ENCODE measurements at regions not wholly inside any gene's neighbourhood (a gene's known extent, or its start where the extent isn't known, plus 50 kb on each side); places are given as distances from the start of the nearest gene placed in this dataset.

DNA sequence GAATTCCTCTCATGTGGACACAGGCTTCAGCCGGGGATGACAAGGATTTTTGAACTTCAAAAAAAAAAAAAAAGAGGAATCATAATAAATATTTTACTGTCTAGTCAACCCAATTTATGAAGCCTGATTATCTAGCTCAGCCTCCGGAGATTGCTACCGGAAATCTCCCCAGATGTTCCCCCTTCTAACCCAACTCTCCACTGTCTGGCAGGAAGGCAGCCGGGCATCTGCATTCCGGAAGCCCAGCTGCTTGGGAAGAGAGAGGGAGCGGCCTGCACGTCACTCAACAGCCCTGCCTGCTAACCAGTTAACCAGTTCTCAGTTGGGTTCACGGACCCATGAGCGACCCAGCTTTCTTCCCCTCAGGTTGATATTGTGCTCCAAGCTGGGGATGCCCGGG, 87.2 kb upstream of the POU3F3 start:
- no peak for DNase-seq (ENCODE audit: low spot score)

DNA sequence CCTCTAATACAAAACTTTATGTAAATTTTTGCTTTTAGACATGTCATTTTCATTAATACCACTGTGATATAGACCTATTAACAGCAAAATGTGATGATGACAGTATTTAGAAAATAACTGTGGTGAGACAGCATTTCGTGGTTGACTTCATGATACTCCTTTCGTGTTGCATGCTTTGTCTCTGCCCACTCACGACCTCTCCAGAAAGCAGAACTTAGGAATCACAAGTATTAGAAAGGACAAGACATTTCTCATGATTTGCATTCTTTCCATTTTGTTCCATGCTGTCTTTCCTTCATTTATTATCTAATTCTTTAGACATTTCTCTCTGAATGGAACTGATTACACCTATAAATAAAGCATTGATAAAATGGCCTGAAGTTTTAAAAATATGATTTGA, 85.2 kb upstream of the POU3F3 start:
- no peak for DNase-seq (ENCODE audit: low spot score)

GRCh38 chr2:104769096-104769495, 84.8 kb upstream of the POU3F3 start:
- DNase-seq (ENCODE audit: low spot score): no peak

- no peak for DNase-seq (ENCODE audit: low spot score)
Observed at GRCh38 chr2:104772996-104773395, 80.9 kb upstream of the POU3F3 start.

DNA sequence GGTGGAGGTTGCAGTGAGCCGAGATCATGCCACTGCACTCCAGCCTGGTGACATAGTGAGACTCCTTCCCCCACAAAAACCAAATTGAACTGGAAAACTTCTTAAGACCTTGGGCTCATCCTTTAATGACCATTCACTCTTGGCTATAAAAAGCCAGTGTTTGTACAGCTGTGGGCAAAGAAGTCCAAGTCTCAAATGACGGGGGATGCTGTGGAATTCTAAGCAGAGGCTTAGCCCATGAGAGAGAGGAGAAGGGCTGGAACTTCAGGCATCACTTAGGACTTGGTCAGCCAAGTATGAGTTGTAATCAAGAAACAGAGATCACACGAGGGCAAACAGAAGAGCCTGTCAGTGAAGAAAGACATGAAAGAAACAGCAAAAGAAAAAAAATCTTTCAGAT, 79.3 kb upstream of the POU3F3 start:
- no peak for DNase-seq (ENCODE audit: low spot score)

- no peak for DNase-seq (ENCODE audit: low spot score)
Observed at GRCh38 chr2:104777721-104778120, 76.2 kb upstream of the POU3F3 start.

DNA sequence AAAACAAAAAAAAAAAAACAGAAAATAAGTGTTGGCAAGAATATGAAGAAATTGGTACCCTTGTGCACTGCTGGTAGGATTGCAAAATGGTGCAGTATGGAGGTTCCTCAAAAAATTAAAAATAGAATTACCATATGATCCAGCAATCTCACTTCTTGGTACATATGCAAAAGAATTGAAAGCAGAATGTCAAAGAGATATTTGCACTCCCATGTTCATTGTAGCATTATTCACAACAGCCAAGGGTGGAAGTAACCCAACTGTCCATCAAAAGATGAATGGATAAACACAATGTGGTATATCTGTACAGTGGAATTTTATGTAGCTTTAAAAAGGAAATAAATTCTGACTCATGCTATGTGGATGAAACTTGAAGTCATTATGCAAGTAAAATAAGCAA, 72.8 kb upstream of the POU3F3 start:
- DNase-seq (ENCODE audit: low spot score): no peak

DNA sequence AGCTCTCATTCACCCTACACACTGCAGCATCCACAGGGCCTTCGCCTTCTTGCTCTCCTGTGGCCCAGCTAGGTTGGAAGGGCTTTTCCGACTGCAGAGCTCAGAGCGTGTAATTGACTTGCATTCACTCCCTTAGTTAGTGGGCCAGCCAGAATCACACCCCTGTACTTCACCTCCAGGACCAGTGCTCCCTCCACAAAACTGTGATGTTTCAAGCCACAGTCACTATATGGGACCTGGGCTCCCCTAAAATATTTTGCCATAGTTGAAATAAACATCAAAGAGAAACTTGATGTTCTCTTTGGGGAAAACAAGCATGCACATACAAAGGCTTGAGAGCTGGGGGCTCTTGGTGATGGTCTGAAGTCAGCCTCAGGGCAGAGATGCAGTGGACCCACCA, 69.7 kb upstream of the POU3F3 start:
- DNase-seq (ENCODE audit: low spot score): no peak

DNA sequence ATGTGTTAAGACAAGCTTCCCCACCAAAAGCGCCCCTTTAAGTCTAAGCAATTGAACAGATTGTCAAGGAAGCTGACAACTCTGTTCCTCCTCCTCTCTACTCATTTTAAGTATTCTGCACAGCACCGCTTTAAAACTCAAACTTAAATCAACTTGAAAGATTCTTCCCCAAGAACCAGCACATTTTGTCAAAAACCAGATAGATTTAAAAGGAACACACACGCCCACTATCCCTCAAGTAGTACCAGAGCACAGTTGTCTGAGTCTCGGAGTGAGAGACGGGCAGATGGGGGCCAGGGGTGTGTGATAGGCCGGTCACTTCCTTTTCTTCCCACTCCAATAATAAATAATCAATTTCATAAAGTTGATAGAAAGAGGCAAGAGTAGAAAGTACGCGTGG, 67.7 kb upstream of the POU3F3 start:
- DNase-seq (ENCODE audit: low spot score): no peak

- DNase-seq (ENCODE audit: low spot score): no peak
Observed at GRCh38 chr2:104786821-104787220, 67.1 kb upstream of the POU3F3 start.

- no peak for DNase-seq (ENCODE audit: low spot score)
Observed at GRCh38 chr2:104787298-104788065, 66.4 kb upstream of the POU3F3 start.

DNA sequence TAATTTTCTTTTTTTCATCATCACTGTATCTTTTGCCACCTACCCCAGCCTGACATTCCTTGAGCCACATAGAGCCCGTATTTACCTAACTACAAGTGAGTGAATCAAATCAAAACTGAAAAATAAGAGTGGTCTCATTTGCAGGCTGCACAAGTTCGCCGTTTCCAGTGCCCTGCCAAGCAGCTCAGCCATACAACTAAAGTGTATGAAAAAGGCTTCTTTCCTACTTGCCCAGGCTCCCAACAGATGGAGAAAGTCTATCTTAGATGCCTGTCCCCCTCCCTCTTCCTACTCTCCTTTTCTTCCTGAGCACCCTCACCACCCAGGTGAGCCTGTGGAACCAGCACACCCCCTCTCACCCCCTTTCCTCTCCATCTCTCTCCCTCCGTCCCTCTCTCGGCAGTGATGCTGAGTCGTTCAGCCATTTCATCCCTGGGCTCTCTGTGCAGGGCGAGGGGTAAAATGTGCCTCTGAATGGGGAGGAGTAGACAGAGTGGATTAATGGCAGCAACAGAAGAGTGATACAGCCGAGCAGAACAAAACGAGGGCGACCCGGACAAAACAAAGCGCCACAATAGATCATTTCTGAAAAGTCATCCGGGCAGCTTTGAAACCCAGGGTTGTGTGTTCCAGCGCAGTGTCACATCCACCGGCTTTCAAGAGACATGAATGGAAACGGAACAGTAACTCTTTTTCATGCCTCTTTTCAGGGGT, 65.0 kb upstream of the POU3F3 start:
- no peak for DNase-seq (ENCODE audit: low spot score)

GRCh38 chr2:104790100-104790811, 63.7 kb upstream of the POU3F3 start:
- DNase-seq (ENCODE audit: low spot score): no peak

DNA sequence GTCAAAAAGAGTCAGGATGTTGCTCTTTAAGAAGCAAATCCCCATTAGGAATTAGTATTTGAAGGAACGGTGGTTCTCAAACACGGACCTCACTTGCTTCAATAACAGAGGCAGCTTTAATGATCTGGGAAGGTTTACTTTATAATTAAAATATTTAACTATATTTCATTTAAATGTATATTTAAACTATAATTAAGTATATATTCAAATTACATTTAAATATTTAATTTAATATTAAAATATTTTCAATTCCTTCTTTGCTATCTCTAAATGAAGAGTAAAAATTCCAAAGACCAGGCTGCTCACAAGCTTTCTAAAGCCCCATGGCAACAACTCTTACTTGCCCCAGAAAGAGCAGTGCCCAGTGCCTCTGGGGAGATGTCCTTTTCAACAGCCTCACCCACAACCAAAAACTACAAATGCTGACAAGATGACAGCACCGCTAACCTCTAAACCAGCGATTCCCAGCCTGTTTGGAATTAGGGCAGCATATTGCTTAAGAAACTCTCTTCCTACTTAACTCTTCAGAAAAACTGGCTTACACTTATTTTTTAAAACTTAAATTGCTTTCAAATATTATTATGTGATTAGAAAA, 62.9 kb upstream of the POU3F3 start:
- DNase-seq (ENCODE audit: low spot score): no peak

DNA sequence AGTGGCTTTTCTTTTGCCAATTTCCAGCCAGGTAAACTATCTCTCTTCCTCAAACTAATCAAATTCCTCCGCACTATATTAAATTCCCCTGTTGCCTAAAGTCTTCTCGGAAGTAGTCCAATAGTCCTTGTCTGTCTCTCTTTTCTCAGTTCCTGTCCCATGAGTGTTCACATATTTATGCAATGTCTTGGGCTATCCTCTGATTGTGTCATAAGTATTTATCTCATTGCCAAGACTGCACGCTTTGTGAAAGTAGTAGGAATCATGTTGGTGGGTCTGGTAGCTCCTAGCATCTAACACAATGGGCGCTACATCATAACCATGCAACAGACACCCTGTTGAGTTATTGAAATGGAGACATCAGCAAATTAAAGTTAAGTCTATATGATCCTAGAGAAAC, 59.9 kb upstream of the POU3F3 start:
- DNase-seq (ENCODE audit: low spot score): no peak

- DNase-seq (ENCODE audit: low spot score): no peak
Observed at GRCh38 chr2:104794441-104794840, 59.5 kb upstream of the POU3F3 start.
